ENCODE measurements at regions not wholly inside any gene's neighbourhood (a gene's known extent, or its start where the extent isn't known, plus 50 kb on each side); places are given as distances from the start of the nearest gene placed in this dataset.

GRCh38 chr2:8534729-8535468 lies 147.0 kb upstream of the ID2 start:
- no peak for TF ChIP-seq POLR2AphosphoS5 (IDR thresholded peaks at IDR 0.05; ENCODE audit: low read depth, low read length)
- no peak for TF ChIP-seq TAF1 (IDR thresholded peaks at IDR 0.05; ENCODE audit: borderline replicate concordance, insufficient read depth, low read length)
